ENCODE measurements at regions not wholly inside any gene's neighbourhood (a gene's known extent, or its start where the extent isn't known, plus 50 kb on each side); places are given as distances from the start of the nearest gene placed in this dataset.

DNA sequence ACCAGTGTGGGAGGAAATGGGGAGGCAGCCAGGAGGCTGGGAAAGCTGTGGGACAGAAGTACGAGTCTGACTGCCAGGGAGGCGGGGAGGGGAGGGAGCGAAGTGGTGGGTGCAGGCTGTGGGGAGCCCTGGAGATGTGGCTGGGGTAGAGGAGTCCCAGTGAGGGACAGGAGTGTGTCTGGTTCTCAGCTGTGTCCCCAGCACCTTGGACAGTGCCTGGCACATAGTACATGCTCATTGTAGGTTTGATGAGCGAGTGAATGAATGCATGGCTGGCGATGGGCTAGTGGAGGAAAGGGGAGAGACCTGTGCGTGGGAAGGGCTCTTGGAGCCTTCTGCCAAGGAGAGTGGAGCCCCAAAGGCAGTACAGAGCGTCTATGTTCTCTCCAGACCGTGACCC lies 104.1 kb downstream of the SIK1 start:
- no peaks in the 10 kb centered on the region for H3K36me3 ChIP-seq (ENCODE audit: control insufficient read depth, insufficient read depth, low read length)
- H3K27ac ChIP-seq (ENCODE audit: low read length) = no peak overlapping the region
- no peak for DNase-seq (ENCODE audit: low read depth, low spot score)
- no peaks in the 10 kb centered on the region for H3K4me1 ChIP-seq (ENCODE audit: control insufficient read depth, insufficient read depth, low read length)
- H3K4me3 ChIP-seq (ENCODE audit: low read length) = no peak overlapping the region
- H3K9me3 ChIP-seq (ENCODE audit: control insufficient read depth, insufficient read depth, low read length) = no peaks in the 10 kb centered on the region
- WGBS (ENCODE audit: insufficient coverage, insufficient read length) = no CpG with 5 or more reads among the region's 8 CpGs
- H3K27me3 ChIP-seq (ENCODE audit: control insufficient read depth, insufficient read depth, low read length) = no peaks in the 10 kb centered on the region

- no CpG with 5 or more reads among the region's 17 CpGs for WGBS (ENCODE audit: insufficient coverage, insufficient read length)
- no peak for DNase-seq (ENCODE audit: low read depth, low spot score)
- Histone ChIP-seq H3K4me1 (ENCODE audit: control insufficient read depth, insufficient read depth, low read length) (no peaks in the 10 kb centered on the region), H3K9me3 (ENCODE audit: control insufficient read depth, insufficient read depth, low read length) (no peaks in the 10 kb centered on the region), H3K36me3 (ENCODE audit: control insufficient read depth, insufficient read depth, low read length) (no peaks in the 10 kb centered on the region), H3K27me3 (ENCODE audit: control insufficient read depth, insufficient read depth, low read length) (no peaks in the 10 kb centered on the region), H3K4me3 (ENCODE audit: low read length) (no peak overlapping the region), H3K27ac (ENCODE audit: low read length) (no peak overlapping the region)
Measured at GRCh38 chr21:43322311-43322710, 104.6 kb downstream of the SIK1 start.

DNA sequence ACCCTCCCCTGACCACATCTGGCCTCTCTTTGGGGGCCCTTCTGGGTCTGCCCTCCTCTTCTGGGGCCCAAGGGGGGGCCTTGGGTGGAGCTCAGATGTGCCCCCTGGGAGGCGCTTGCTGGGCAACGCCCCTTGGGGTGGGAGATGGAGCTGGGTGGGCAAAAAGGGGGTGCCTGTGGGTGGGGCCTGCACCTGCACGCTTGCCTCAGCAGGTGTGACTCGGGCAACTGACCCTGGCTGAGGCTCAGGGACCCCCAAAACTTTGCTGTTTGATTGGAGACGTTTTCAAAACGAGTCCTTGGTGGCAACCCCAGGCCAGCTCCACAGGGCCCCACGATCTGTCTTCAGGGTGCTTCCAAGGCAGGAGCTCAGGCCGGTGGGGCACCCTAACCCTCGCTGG lies 105.3 kb downstream of the SIK1 start:
- H3K36me3 ChIP-seq (ENCODE audit: control insufficient read depth, insufficient read depth, low read length) = no peaks in the 10 kb centered on the region
- no CpG with 5 or more reads among the region's 9 CpGs for WGBS (ENCODE audit: insufficient coverage, insufficient read length)
- no peak for DNase-seq (ENCODE audit: low read depth, low spot score)
- no peaks in the 10 kb centered on the region for H3K27me3 ChIP-seq (ENCODE audit: control insufficient read depth, insufficient read depth, low read length)
- H3K4me1 ChIP-seq (ENCODE audit: control insufficient read depth, insufficient read depth, low read length) = no peaks in the 10 kb centered on the region
- no peak overlapping the region for H3K27ac ChIP-seq (ENCODE audit: low read length)
- no peak overlapping the region for H3K4me3 ChIP-seq (ENCODE audit: low read length)
- H3K9me3 ChIP-seq (ENCODE audit: control insufficient read depth, insufficient read depth, low read length) = no peaks in the 10 kb centered on the region

DNA sequence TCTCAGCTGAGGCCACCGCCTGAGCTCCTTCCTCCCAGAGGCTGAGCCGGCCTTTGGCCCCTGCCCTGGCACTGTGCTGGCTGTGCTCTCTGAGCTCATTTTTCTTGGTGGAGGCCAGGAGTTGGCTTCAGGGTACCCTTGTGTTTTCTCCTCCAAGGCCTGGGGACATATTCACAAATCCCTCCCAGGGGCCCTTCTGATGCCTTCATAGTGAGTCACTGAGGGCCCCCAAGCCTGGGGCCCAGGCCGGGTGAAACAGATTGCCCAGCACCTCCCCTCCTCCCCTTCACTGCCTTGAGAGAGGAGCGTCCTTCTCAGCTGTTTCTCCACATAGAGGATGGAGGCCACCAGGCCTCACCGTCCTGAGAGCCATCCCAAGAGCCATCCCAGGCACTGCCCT lies 105.8 kb downstream of the SIK1 start:
- no peak for DNase-seq (ENCODE audit: low read depth, low spot score)
- Histone ChIP-seq H3K4me3 (ENCODE audit: low read length) (no peak overlapping the region), H3K27me3 (ENCODE audit: control insufficient read depth, insufficient read depth, low read length) (no peaks in the 10 kb centered on the region), H3K9me3 (ENCODE audit: control insufficient read depth, insufficient read depth, low read length) (no peaks in the 10 kb centered on the region), H3K36me3 (ENCODE audit: control insufficient read depth, insufficient read depth, low read length) (no peaks in the 10 kb centered on the region), H3K4me1 (ENCODE audit: control insufficient read depth, insufficient read depth, low read length) (no peaks in the 10 kb centered on the region), H3K27ac (ENCODE audit: low read length) (no peak overlapping the region)
- WGBS (ENCODE audit: insufficient coverage, insufficient read length) = no CpG with 5 or more reads among the region's 5 CpGs

- Histone ChIP-seq H3K9me3 (ENCODE audit: control insufficient read depth, insufficient read depth, low read length) (no peaks in the 10 kb centered on the region), H3K27ac (ENCODE audit: low read length) (no peak overlapping the region), H3K36me3 (ENCODE audit: control insufficient read depth, insufficient read depth, low read length) (no peaks in the 10 kb centered on the region), H3K4me3 (ENCODE audit: low read length) (no peak overlapping the region), H3K27me3 (ENCODE audit: control insufficient read depth, insufficient read depth, low read length) (no peaks in the 10 kb centered on the region), H3K4me1 (ENCODE audit: control insufficient read depth, insufficient read depth, low read length) (no peaks in the 10 kb centered on the region)
- no CpG with 5 or more reads among the region's 5 CpGs for WGBS (ENCODE audit: insufficient coverage, insufficient read length)
- no peak for DNase-seq (ENCODE audit: low read depth, low spot score)
Measured at GRCh38 chr21:43320526-43320925, 106.4 kb downstream of the SIK1 start.

DNA sequence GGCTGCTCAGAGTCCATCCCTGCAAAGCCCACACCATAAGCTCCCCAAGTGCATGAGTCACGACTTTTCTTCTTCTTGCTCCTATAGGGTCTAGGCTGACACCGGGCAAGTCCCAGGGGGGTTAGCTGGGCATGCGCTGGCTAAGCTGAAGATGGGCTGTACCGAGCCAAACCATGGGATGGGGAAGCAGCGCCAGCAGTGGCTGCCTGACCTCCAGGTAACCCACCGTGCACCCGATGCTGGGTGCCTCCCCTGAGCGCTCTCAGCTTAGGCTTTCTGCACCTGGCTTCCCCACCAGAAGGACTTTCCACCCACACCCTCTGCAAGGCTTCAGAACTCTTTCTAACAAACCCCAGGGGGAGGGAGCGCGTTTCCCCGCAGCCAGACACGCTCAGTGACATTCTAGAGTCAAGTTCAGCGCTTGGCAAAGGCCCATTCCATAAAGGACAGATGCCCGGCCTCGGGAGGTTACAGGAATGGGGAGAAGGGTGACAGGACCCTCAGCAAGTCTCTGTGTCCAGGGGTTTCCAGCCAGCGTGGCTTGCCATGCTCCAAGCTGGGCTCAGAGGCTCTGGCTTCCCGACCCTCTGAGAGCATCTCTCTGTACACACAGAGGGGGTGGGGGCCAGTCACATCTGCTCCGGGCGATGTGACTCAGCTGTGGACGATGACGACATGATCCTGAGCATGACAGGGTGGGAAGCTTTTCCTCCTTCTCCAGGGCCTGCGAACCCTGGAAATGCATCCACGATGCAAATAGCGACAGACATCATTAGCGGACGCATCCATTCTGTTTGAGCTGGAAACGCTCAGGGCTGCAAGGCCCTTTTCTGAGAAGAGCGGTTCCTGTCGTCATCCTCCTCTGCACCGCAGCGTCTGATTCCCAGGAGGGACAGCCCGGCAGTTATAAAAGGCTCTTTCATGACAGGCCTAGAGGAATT lies 107.8 kb downstream of the SIK1 start:
- H3K4me3 ChIP-seq (ENCODE audit: low read length) = no peak overlapping the region
- H3K36me3 ChIP-seq (ENCODE audit: control insufficient read depth, insufficient read depth, low read length) = no peaks in the 10 kb centered on the region
- WGBS (ENCODE audit: insufficient coverage, insufficient read length) = no CpG with 5 or more reads among the region's 32 CpGs
- no peak overlapping the region for H3K27ac ChIP-seq (ENCODE audit: low read length)
- H3K9me3 ChIP-seq (ENCODE audit: control insufficient read depth, insufficient read depth, low read length) = no peaks in the 10 kb centered on the region
- no peak for DNase-seq (ENCODE audit: low read depth, low spot score)
- no peaks in the 10 kb centered on the region for H3K27me3 ChIP-seq (ENCODE audit: control insufficient read depth, insufficient read depth, low read length)
- H3K4me1 ChIP-seq (ENCODE audit: control insufficient read depth, insufficient read depth, low read length) = no peaks in the 10 kb centered on the region

DNA sequence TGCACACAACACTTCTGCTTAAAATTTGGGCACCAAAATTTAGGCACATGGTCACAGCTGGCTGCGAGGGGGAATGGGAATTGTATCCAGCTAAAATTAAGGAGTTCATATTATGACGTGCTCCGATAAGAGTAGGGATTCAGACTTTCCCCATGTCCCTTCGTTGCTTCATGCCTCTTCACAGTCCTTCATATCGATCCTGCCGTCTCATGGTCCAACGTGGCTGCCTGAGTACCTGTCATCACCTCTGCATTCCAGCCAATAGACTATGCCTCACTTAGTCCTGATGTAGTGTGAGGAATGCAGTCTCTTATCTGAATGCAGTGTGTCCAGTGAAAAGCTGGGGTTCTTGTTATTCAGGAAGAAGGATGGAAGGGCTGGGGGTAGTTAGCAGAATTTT lies 108.6 kb downstream of the SIK1 start:
- H3K27ac ChIP-seq (ENCODE audit: low read length) = no peak overlapping the region
- 0 out of 2 replicates have a peak, but pooled peaks cover 3% of the 10 kb centered on the region for H3K4me1 ChIP-seq (ENCODE audit: control insufficient read depth, insufficient read depth, low read length)
- no peak for DNase-seq (ENCODE audit: low read depth, low spot score)
- H3K27me3 ChIP-seq (ENCODE audit: control insufficient read depth, insufficient read depth, low read length) = no peaks in the 10 kb centered on the region
- no peak overlapping the region for H3K4me3 ChIP-seq (ENCODE audit: low read length)
- no CpG with 5 or more reads among the region's 7 CpGs for WGBS (ENCODE audit: insufficient coverage, insufficient read length)
- H3K36me3 ChIP-seq (ENCODE audit: control insufficient read depth, insufficient read depth, low read length) = no peaks in the 10 kb centered on the region
- H3K9me3 ChIP-seq (ENCODE audit: control insufficient read depth, insufficient read depth, low read length) = no peaks in the 10 kb centered on the region

DNA sequence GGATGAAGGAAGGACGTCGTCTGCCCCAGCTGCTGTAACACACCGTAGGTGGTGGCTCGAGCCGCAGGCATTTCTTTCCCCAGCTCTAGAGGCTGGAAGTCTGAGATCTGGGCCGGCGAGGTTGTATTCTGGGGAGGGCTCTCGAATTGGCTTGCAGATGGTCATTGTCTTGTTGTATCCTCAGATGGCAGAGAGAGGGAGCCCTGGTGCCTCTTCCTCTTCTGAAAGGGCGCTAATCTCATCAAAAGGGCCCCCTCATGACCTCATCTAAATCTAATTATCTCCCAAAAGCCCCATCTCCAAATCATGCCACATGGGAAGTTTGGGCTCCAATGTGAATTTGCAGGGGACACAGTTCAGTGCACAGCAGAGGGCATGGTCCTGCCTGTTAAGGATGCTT lies 109.0 kb downstream of the SIK1 start:
- Histone ChIP-seq H3K27ac (ENCODE audit: low read length) (no peak overlapping the region), H3K4me3 (ENCODE audit: low read length) (no peak overlapping the region), H3K9me3 (ENCODE audit: control insufficient read depth, insufficient read depth, low read length) (no peaks in the 10 kb centered on the region), H3K27me3 (ENCODE audit: control insufficient read depth, insufficient read depth, low read length) (no peaks in the 10 kb centered on the region), H3K36me3 (ENCODE audit: control insufficient read depth, insufficient read depth, low read length) (no peaks in the 10 kb centered on the region), H3K4me1 (ENCODE audit: control insufficient read depth, insufficient read depth, low read length) (0 out of 2 replicates have a peak, but pooled peaks cover 3% of the 10 kb centered on the region)
- DNase-seq (ENCODE audit: low read depth, low spot score) = no peak
- no CpG with 5 or more reads among the region's 9 CpGs for WGBS (ENCODE audit: insufficient coverage, insufficient read length)

DNA sequence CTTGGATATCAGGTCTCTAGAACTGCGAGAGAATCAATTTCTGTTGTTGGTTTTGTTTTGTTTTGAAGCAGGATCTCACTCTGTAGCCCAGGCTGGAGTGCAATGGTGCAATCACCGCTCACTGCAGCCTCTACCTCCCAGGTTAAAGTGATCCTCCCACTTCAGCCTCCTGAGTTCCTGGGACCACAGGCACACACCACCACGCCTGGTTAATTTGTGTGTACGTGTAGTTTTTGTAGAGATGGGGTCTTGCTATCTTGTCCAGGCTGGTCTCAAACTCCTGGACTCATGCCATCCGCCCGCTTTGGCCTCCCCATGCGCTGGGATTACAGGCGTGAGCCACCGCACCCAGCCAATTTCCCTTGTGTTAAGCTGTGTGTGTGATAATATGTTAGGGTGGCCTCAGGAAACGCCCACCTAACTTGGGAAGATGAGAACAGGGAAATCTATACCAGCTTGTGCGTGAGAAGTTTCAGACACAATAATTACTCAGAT lies 109.6 kb downstream of the SIK1 start:
- H3K4me3 ChIP-seq (ENCODE audit: low read length) = no peak overlapping the region
- H3K27me3 ChIP-seq (ENCODE audit: control insufficient read depth, insufficient read depth, low read length) = no peaks in the 10 kb centered on the region

GRCh38 chr21:43316156-43316845 lies 110.6 kb downstream of the SIK1 start:
- H3K27ac ChIP-seq (ENCODE audit: low read length) = no peak overlapping the region
- H3K27me3 ChIP-seq (ENCODE audit: control insufficient read depth, insufficient read depth, low read length) = no peaks in the 10 kb centered on the region
- no CpG with 5 or more reads among the region's 19 CpGs for WGBS (ENCODE audit: insufficient coverage, insufficient read length)
- DNase-seq (ENCODE audit: low read depth, low spot score) = no peak
- peaks cover 6% of the 10 kb centered on the region; the same call in 1 of the 2 replicates for H3K4me1 ChIP-seq (ENCODE audit: control insufficient read depth, insufficient read depth, low read length)
- H3K4me3 ChIP-seq (ENCODE audit: low read length) = no peak overlapping the region
- H3K36me3 ChIP-seq (ENCODE audit: control insufficient read depth, insufficient read depth, low read length) = no peaks in the 10 kb centered on the region
- H3K9me3 ChIP-seq (ENCODE audit: control insufficient read depth, insufficient read depth, low read length) = no peaks in the 10 kb centered on the region

More for the DNA sequence above, 109.6 kb downstream of the SIK1 start:
- H3K27ac ChIP-seq (ENCODE audit: low read length) = no peak overlapping the region
- no peak for DNase-seq (ENCODE audit: low read depth, low spot score)
- no peaks in the 10 kb centered on the region for H3K9me3 ChIP-seq (ENCODE audit: control insufficient read depth, insufficient read depth, low read length)
- no CpG with 5 or more reads among the region's 11 CpGs for whole genome bisulfite sequencing (ENCODE audit: insufficient coverage, insufficient read length)
- H3K4me1 ChIP-seq (ENCODE audit: control insufficient read depth, insufficient read depth, low read length) = peaks cover 4% of the 10 kb centered on the region; the same call in 1 of the 2 replicates
- no peaks in the 10 kb centered on the region for H3K36me3 ChIP-seq (ENCODE audit: control insufficient read depth, insufficient read depth, low read length)

Data from iPS DF 6.9 (cell line).